ENCODE measurements at regions not wholly inside any gene's neighbourhood (a gene's known extent, or its start where the extent isn't known, plus 50 kb on each side); places are given as distances from the start of the nearest gene placed in this dataset.

DNA sequence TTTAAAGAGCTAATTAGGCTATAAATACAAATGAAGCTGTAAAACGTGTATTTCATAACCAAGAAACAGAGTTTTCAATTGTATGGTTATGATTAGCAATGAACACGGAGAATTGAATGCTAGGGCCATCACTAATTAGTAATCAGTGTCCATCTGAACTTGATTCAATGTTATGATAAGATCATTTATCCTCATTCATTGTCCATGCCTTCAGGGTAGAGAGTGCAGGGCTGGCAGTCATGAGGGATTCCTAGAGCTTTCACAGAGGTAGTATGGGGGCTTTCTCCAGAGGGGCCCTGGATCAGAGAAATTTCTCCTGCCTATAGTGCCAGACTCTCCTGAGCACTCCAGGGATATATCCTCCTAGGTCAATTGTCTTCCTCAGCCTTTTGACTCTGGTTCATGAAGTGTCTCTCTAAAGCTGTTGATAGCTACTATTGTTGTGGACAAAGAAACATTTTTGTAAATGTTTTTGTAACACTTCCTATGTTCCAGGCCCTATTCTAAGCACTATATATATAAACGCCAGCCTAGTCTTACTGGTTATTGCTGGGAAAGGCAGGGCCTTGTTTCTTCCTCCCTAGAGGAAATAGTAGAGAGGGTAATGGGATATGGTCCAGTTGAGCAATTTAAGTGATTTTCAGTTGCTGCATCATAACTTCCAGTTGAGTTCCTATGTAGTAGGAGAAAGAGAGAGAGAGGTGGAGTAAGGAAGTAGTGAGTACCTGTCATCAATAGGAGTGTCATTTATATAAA, 249.0 kb downstream of the NFKBIZ start:
- Histone ChIP-seq H2AFZ (ENCODE audit: low read length) (no peak overlapping the region), H3K14ac (ENCODE audit: low read length) (no peak overlapping the region), H3K4me2 (ENCODE audit: insufficient read depth, low read length, poor library complexity, severe bottlenecking) (no peak overlapping the region), H4K8ac (ENCODE audit: low read depth, low read length) (no peak overlapping the region), H3K4me3 (ENCODE audit: low read length in 2 of 2) (no peak overlapping the region), H2BK12ac (ENCODE audit: low read length) (no peak overlapping the region), H3K4me1 (ENCODE audit: control insufficient read depth in 2 of 2, insufficient read depth in 1 of 2, low read depth in 1 of 2, low read length in 2 of 2) (no peaks in the 10 kb centered on the region), H3K18ac (ENCODE audit: low read length) (no peak overlapping the region), H2AK5ac (ENCODE audit: low read depth, low read length) (no peak overlapping the region), H2BK5ac (ENCODE audit: low read length) (no peak overlapping the region), H3K9ac (ENCODE audit: low read depth, low read length, poor library complexity) (no peak overlapping the region), H3K27me3 (ENCODE audit: control insufficient read depth in 3 of 3, insufficient read depth in 3 of 3, low read depth in 1 of 3, low read length in 3 of 3) (no peaks in the 10 kb centered on the region), H3K23ac (ENCODE audit: low read depth, low read length, poor library complexity) (no peak overlapping the region), H3K4ac (ENCODE audit: low read length) (no peak overlapping the region), H2BK120ac (ENCODE audit: low read depth, low read length) (no peak overlapping the region), H3K79me1 (ENCODE audit: low read depth, low read length) (no peaks in the 10 kb centered on the region), H2BK15ac (ENCODE audit: low read length) (no peak overlapping the region), H3K27ac (replicated peaks; ENCODE audit: low read length) (no peak overlapping the region), H4K91ac (ENCODE audit: low read depth, low read length, poor library complexity) (no peak overlapping the region), H3K36me3 (replicated peaks in 1 of 2; ENCODE audit: control insufficient read depth in 2 of 2, insufficient read depth in 2 of 2, low read length in 2 of 2) (no peaks in the 10 kb centered on the region), H3K9me3 (replicated peaks in 1 of 2; ENCODE audit: control insufficient read depth in 2 of 2, insufficient read depth in 1 of 2, low read depth in 1 of 2, low read length in 2 of 2) (no peaks in the 10 kb centered on the region)
- WGBS, 2 donors (ENCODE audit: extremely low coverage in 2 of 2, insufficient read length in 2 of 2, insufficient replicate concordance in 1 of 2): no CpG with 5 or more reads among the region's 3 CpGs
- DNase-seq (ENCODE audit: low spot score): no peak

DNA sequence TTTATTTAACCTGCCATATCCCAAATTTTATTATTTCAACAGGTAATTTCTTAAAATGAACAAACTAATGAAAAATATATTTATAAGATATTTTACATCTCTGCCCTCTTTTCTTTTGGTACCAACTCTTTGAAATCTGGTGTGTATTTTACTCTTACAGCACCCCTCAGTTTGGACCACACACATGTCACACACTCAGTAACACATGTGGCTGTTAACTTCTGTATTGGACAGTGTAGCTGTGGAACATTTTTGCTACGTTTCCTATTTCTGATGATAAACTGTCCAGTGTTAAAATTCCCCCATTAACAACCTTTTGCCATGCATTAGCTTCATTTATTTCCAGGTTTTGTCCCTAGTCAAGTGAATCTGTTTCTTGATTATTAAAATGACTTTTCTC, 250.6 kb downstream of the NFKBIZ start:
- H3K4me1 ChIP-seq (ENCODE audit: control insufficient read depth in 2 of 2, insufficient read depth in 1 of 2, low read depth in 1 of 2, low read length in 2 of 2): no peaks in the 10 kb centered on the region
- no peak overlapping the region for H3K18ac ChIP-seq (ENCODE audit: low read length)
- H4K8ac ChIP-seq (ENCODE audit: low read depth, low read length): no peak overlapping the region
- H3K4me2 ChIP-seq (ENCODE audit: insufficient read depth, low read length, poor library complexity, severe bottlenecking): no peak overlapping the region
- no peaks in the 10 kb centered on the region for H3K9me3 ChIP-seq (replicated peaks in 1 of 2; ENCODE audit: control insufficient read depth in 2 of 2, insufficient read depth in 1 of 2, low read depth in 1 of 2, low read length in 2 of 2)
- H4K91ac ChIP-seq (ENCODE audit: low read depth, low read length, poor library complexity): no peak overlapping the region
- no peak overlapping the region for H2BK15ac ChIP-seq (ENCODE audit: low read length)
- no peak overlapping the region for H2AK5ac ChIP-seq (ENCODE audit: low read depth, low read length)
- no peaks in the 10 kb centered on the region for H3K79me1 ChIP-seq (ENCODE audit: low read depth, low read length)
- no peak overlapping the region for H3K23ac ChIP-seq (ENCODE audit: low read depth, low read length, poor library complexity)
- no CpG with 5 or more reads among the region's 1 CpG for WGBS, 2 donors (ENCODE audit: extremely low coverage in 2 of 2, insufficient read length in 2 of 2, insufficient replicate concordance in 1 of 2)
- no peak overlapping the region for H3K4ac ChIP-seq (ENCODE audit: low read length)
- H3K14ac ChIP-seq (ENCODE audit: low read length): no peak overlapping the region
- no peak overlapping the region for H2BK120ac ChIP-seq (ENCODE audit: low read depth, low read length)
- no peak overlapping the region for H2BK12ac ChIP-seq (ENCODE audit: low read length)
- no peak overlapping the region for H3K27ac ChIP-seq (replicated peaks; ENCODE audit: low read length)
- no peak overlapping the region for H2AFZ ChIP-seq (ENCODE audit: low read length)
- no peak overlapping the region for H3K9ac ChIP-seq (ENCODE audit: low read depth, low read length, poor library complexity)
- DNase-seq (ENCODE audit: low spot score): no peak
- no peaks in the 10 kb centered on the region for H3K36me3 ChIP-seq (replicated peaks in 1 of 2; ENCODE audit: control insufficient read depth in 2 of 2, insufficient read depth in 2 of 2, low read length in 2 of 2)
- no peak overlapping the region for H2BK5ac ChIP-seq (ENCODE audit: low read length)
- H3K4me3 ChIP-seq (ENCODE audit: low read length in 2 of 2): no peak overlapping the region
- H3K27me3 ChIP-seq (ENCODE audit: control insufficient read depth in 3 of 3, insufficient read depth in 3 of 3, low read depth in 1 of 3, low read length in 3 of 3): no peaks in the 10 kb centered on the region

GRCh38 chr3:102102394-102102793, 253.1 kb downstream of the NFKBIZ start:
- Histone ChIP-seq H4K91ac (ENCODE audit: low read depth, low read length, poor library complexity) (no peak overlapping the region), H2BK12ac (ENCODE audit: low read length) (no peak overlapping the region), H3K36me3 (replicated peaks in 1 of 2; ENCODE audit: control insufficient read depth in 2 of 2, insufficient read depth in 2 of 2, low read length in 2 of 2) (no peaks in the 10 kb centered on the region), H3K18ac (ENCODE audit: low read length) (no peak overlapping the region), H3K4ac (ENCODE audit: low read length) (no peak overlapping the region), H3K27ac (replicated peaks; ENCODE audit: low read length) (no peak overlapping the region), H2BK15ac (ENCODE audit: low read length) (no peak overlapping the region), H3K9ac (ENCODE audit: low read depth, low read length, poor library complexity) (no peak overlapping the region), H2BK120ac (ENCODE audit: low read depth, low read length) (no peak overlapping the region), H2BK5ac (ENCODE audit: low read length) (no peak overlapping the region), H3K79me1 (ENCODE audit: low read depth, low read length) (no peaks in the 10 kb centered on the region), H3K4me2 (ENCODE audit: insufficient read depth, low read length, poor library complexity, severe bottlenecking) (no peak overlapping the region), H3K14ac (ENCODE audit: low read length) (no peak overlapping the region), H4K8ac (ENCODE audit: low read depth, low read length) (no peak overlapping the region), H3K4me3 (ENCODE audit: low read length in 2 of 2) (no peak overlapping the region), H3K9me3 (replicated peaks in 1 of 2; ENCODE audit: control insufficient read depth in 2 of 2, insufficient read depth in 1 of 2, low read depth in 1 of 2, low read length in 2 of 2) (no peaks in the 10 kb centered on the region), H3K23ac (ENCODE audit: low read depth, low read length, poor library complexity) (no peak overlapping the region), H3K4me1 (ENCODE audit: control insufficient read depth in 2 of 2, insufficient read depth in 1 of 2, low read depth in 1 of 2, low read length in 2 of 2) (no peaks in the 10 kb centered on the region), H2AFZ (ENCODE audit: low read length) (no peak overlapping the region), H2AK5ac (ENCODE audit: low read depth, low read length) (no peak overlapping the region), H3K27me3 (ENCODE audit: control insufficient read depth in 3 of 3, insufficient read depth in 3 of 3, low read depth in 1 of 3, low read length in 3 of 3) (peaks cover 0 to 2% (median 0%) of the 10 kb centered on the region in 3 experiments)
- no peak for DNase-seq (ENCODE audit: low spot score)
- WGBS, 2 donors (ENCODE audit: extremely low coverage in 2 of 2, insufficient read length in 2 of 2, insufficient replicate concordance in 1 of 2): no CpG with 5 or more reads among the region's 3 CpGs

DNA sequence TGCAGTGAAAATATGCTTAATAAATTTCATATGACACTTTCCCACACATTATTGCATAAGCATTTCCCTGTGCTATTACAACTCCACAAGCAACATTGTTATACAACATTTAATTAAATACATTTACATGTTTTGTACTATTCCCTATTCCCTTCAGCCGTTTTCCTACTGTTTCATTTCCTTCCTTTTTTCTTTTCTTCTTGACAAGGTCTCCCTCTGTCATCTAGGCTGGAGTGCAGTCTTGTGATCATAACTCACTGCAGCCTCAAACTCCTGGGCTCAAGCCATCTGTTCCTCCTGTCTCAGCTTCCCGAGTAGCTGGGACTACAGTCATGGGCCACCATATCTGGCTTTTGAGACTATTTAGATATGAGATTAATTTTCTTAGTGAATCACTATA, 254.7 kb downstream of the NFKBIZ start:
- H3K14ac ChIP-seq (ENCODE audit: low read length): no peak overlapping the region
- H4K8ac ChIP-seq (ENCODE audit: low read depth, low read length): no peak overlapping the region
- H4K91ac ChIP-seq (ENCODE audit: low read depth, low read length, poor library complexity): no peak overlapping the region
- no peak for DNase-seq (ENCODE audit: low spot score)
- H2BK5ac ChIP-seq (ENCODE audit: low read length): no peak overlapping the region
- no peak overlapping the region for H2BK120ac ChIP-seq (ENCODE audit: low read depth, low read length)
- H3K27ac ChIP-seq (replicated peaks; ENCODE audit: low read length): no peak overlapping the region
- no peak overlapping the region for H2BK15ac ChIP-seq (ENCODE audit: low read length)
- H2AK5ac ChIP-seq (ENCODE audit: low read depth, low read length): no peak overlapping the region
- no peaks in the 10 kb centered on the region for H3K9me3 ChIP-seq (replicated peaks in 1 of 2; ENCODE audit: control insufficient read depth in 2 of 2, insufficient read depth in 1 of 2, low read depth in 1 of 2, low read length in 2 of 2)
- H2AFZ ChIP-seq (ENCODE audit: low read length): no peak overlapping the region
- no peak overlapping the region for H3K9ac ChIP-seq (ENCODE audit: low read depth, low read length, poor library complexity)
- no peaks in the 10 kb centered on the region for H3K4me1 ChIP-seq (ENCODE audit: control insufficient read depth in 2 of 2, insufficient read depth in 1 of 2, low read depth in 1 of 2, low read length in 2 of 2)
- H3K4me2 ChIP-seq (ENCODE audit: insufficient read depth, low read length, poor library complexity, severe bottlenecking): no peak overlapping the region
- no CpG with 5 or more reads among the region's 2 CpGs for WGBS, 2 donors (ENCODE audit: extremely low coverage in 2 of 2, insufficient read length in 2 of 2, insufficient replicate concordance in 1 of 2)
- H3K18ac ChIP-seq (ENCODE audit: low read length): no peak overlapping the region
- H3K4me3 ChIP-seq (ENCODE audit: low read length in 2 of 2): no peak overlapping the region
- H3K27me3 ChIP-seq (ENCODE audit: control insufficient read depth in 3 of 3, insufficient read depth in 3 of 3, low read depth in 1 of 3, low read length in 3 of 3): peaks cover 0 to 2% (median 0%) of the 10 kb centered on the region in 3 experiments
- no peak overlapping the region for H3K4ac ChIP-seq (ENCODE audit: low read length)
- no peak overlapping the region for H2BK12ac ChIP-seq (ENCODE audit: low read length)
- no peaks in the 10 kb centered on the region for H3K79me1 ChIP-seq (ENCODE audit: low read depth, low read length)
- no peak overlapping the region for H3K23ac ChIP-seq (ENCODE audit: low read depth, low read length, poor library complexity)
- H3K36me3 ChIP-seq (replicated peaks in 1 of 2; ENCODE audit: control insufficient read depth in 2 of 2, insufficient read depth in 2 of 2, low read length in 2 of 2): no peaks in the 10 kb centered on the region
